Endometrial microvascular endothelial cells (primary cell): ENCODE measurements at regions not wholly inside any gene's neighbourhood (a gene's known extent, or its start where the extent isn't known, plus 50 kb on each side); places are given as distances from the start of the nearest gene placed in this dataset.

Experiments used
- in situ Hi-C: cut with HindIII; loops from 2 replicates; pipeline ENCODE4 v1.10.0; 2017; ENCODE audit warnings: low sequenced_read_pairs, low pct_unique_long_range_greater_than_20kb; ENCODE audit errors: inconsistent ontology term

- in situ Hi-C loops, result no loop called here
These were observed 135.8 kb upstream of the HAAO start for GRCh38 chr2:42928161-42928691.

GRCh38 chr2:42927334-42928160, 135.2 kb upstream of the HAAO start:
- in situ Hi-C loops, result no loop called here

GRCh38 chr2:42926434-42927333, 134.3 kb upstream of the HAAO start:
- in situ Hi-C loops, result no loop called here

- in situ Hi-C loops, result no loop called here
These were observed 133.5 kb upstream of the HAAO start for GRCh38 chr2:42925742-42926433.

DNA sequence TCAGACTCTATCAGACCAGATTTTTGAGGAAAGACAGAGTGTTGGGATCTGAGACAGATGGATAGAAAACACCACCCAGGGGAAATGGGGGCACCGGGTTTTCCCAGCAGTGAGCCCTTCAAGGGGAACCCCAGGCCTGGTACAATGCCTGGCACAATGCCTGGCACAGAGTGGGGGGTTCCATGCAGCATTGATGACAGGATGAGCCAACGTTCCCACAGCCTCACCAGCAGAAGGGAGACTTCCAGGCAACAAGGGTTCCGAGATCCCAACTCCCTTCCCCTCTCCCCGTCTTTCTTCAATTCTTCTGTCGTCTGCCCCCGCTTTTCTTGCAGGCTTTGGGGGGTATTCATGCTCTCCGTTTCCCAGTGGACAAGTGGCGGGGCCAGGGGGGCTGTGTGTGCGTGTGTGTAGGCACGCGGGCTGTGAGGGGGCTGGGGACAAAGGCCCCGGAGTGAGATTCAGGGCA, 132.1 kb upstream of the HAAO start:
- in situ Hi-C loops, result no loop called here

- in situ Hi-C loops, result no loop called here
These were observed 131.4 kb upstream of the HAAO start for GRCh38 chr2:42923580-42924417.

- in situ Hi-C loops, result no loop called here
These were observed 130.6 kb upstream of the HAAO start for GRCh38 chr2:42922790-42923579.

DNA sequence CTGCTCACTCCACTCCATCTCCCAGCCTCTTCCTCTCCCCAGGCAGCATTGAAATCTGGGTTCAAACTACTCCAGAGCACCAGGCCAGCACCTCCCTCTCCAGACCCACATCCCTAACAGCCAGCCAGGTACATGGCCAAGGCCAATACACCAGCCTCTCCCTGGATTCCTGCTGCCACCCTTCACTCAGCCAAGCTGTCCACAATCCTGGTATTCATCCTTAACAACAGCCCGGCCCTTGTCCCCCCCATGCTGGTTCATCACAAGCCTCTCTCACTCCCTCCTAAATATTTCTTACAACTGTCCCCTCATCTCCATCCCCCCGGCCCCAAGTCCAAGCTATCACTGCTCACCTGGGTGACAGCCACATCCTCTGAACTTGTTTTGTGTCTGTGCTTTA, 129.9 kb upstream of the HAAO start:
- in situ Hi-C loops, result no loop called here

DNA sequence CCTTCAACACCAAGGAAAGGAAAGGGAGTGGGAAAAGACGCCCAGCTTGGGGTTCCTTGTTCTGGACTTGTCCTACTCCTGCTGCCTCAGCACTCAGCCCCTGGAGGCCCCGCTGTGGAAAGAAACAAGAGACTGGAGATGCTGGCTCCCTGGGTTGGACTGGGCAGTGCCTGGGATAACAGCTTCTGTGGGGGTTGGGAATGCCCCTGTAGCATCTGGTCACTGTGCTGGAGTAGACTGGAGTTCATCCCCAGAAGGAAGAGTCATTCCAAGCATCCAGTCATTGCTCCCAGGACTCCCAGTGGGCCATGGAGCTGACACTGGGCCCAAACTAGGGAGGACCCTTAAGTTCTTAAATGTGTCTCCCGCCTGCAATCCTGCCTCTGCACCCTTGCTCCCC, 129.3 kb upstream of the HAAO start:
- in situ Hi-C loops, result no loop called here

- in situ Hi-C loops, result no loop called here
These were observed 128.8 kb upstream of the HAAO start for GRCh38 chr2:42921147-42921520.

DNA sequence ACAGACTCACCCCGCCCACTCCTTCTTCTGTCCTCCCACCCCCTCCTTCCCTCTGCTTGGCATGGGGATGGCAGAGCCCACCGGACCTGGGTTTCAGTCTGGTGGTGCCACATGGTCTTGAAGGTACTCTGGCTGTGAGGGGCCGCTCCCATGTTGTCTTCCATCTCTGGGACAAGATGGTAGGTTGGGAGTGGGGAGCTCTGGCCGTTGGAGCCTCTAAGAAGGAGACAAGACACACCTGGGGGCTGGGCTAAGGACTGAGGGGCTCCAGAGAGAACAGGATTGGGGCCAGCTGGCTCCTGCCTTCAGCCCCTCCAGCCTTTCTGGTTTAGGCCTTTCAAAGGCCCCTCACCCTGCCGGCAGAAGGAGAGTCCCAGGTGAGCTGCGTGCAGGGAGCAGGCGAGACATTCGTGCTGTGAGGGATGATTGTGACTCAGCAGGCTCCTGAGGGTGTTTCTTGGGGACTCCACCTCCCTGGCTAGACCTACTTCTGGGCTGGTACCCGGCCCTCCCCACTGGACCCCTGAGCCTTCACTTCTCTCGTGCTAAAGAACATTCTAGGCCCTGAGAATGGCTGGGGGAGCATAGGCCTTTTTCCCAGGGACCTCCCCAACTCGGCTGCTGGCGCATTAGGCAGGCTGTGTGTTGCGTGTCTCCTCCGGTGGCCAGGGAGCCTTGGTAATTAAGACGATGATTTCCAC, 128.2 kb upstream of the HAAO start:
- in situ Hi-C loops, result no loop called here

DNA sequence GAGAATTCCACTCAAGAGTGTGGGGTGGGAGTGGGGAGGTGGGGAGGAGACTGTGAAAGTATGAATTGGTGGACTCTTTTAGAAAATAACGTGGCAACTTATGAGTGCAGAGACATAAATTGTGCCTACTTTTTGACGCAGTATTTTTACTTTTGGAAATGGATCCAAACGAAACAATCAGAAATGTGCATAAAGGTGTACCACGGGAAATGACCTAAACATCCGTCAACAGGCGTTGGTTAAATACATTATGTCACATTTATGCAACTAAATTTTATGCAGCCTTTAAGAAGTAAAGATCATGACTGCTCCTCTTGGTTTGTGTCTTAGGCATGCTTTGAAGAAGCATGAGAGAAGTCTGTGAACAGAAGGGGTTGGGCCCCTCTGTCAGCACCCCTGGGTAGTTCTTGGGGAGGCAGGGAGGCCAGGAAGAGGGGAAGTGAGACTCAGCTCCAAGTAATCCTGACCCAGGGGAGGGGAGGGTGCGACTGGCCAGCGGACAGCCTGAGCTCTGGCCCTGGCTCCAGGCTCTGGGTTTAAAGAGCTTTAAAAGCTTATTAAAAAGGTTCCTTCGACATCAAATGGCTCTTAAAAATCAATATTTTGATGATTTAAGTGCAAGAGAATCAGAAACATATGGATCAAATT, 126.4 kb upstream of the HAAO start:
- in situ Hi-C loops, result no loop called here

GRCh38 chr2:42918041-42918440, 125.7 kb upstream of the HAAO start:
- in situ Hi-C loops, result no loop called here

DNA sequence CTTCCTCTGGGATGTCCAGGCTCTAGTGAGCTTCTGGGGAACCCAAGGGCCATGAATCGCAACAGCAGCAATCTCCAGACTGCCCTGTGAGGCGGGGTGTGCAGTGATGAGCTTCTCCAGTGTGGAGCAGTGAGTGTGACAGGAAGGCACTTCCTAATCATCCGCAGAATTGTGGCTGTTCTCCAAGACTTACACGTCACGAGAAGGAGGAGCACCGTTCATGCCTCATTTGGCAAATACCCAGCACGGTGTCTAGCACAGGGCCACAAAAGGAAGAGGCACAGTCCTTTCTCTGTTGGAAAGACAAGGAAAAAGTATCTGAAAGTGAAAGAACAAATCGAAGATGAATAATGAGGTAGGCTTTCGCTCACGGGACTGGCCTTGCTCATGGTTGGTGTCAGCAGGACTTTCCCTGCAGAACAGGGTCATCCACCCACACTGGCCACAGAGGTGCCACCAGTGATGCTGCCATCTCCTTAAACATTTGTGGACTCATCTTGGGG, 125.1 kb upstream of the HAAO start:
- in situ Hi-C loops, result no loop called here

DNA sequence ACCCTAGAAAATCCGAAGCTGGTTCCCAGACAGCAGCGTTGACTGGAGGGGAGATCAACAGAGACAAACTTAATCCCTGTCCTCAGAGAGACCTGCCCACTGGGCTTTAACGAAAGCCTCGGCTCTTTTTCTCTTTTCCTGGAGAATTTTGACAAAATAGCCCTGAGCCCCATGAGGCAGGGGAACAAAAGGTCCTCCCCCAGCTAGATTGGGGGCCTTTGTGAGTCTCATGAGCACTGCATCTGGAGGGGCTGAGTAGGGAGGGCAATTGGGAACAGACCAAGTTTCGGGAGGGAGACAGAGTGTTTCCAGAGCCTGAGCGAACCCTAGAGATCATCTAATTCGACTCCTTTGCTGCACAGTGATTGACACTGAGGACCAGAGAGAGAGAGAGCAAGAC, 123.9 kb upstream of the HAAO start:
- in situ Hi-C loops, result no loop called here

DNA sequence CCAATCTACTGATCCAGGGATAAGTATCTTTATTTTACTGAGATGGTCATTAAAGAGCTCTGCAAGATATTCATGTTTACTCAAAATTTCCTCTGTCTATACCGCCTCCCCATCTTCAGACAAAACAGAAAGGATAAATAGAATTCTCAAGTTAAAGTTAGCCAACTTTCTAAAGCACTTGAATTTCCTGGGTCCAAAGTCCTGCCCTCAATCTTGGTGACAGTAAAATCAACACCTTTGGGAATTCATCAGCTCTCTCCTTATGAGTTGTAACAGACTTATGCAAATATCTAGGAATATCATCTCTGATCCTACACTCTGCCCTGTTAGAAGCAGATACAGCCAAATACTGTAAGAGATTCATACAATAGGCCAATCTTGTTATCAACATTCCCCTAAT, 122.5 kb upstream of the HAAO start:
- in situ Hi-C loops, result no loop called here
